T-cell (primary cell): ENCODE measurements at regions not wholly inside any gene's neighbourhood (a gene's known extent, or its start where the extent isn't known, plus 50 kb on each side); places are given as distances from the start of the nearest gene placed in this dataset.
"Not testable (repeated sequence)": the region's sequence is repeated elsewhere in the genome, so short reads cannot be mapped to it uniquely, and the experiment has no call there.

ENCODE experiments used
- ATAC-seq, 4 experiments: fragments of 200-7000 bp in 3 of 4; fragments of 150-1000 bp in 1 of 4; cut with Tn5 transposase; replicated peaks in 1 of 4; 1 replicate in 3 of 4; 2 replicates in 1 of 4; pipeline ENCODE4 v1.10.0; 2021; ENCODE audit warnings: moderate library complexity in 3 of 4, mild to moderate bottlenecking in 2 of 4, moderate number of reproducible peaks in 1 of 4
- CTCF ChIA-PET, 2 donors: fragments of 300-600 bp; sonication (Branson Sonifier 250); formaldehyde crosslinking; loops; one replicate each; lab custom pipeline; 2022; ENCODE audit warnings: antibody characterized with exemption in 2 of 2; lab: Charles Lee
- POLR2A ChIA-PET, 2 donors: fragments of 300-600 bp; sonication (Branson Sonifier 250); formaldehyde crosslinking; loops; one replicate each; lab custom pipeline; 2022; ENCODE audit warnings: antibody characterized with exemption in 2 of 2; lab: Charles Lee
- DNase-seq, 35 experiments: peaks; one replicate each; pipeline versions ENCODE4 v3.0.0 to v3.0.0-alpha.2; 2013 to 2023
- H3K27ac ChIP-seq: one replicate; pipeline ENCODE4 v1.5.1; 2013; ENCODE audit warnings: low read length
- H3K27me3 ChIP-seq, 2 experiments: replicated peaks in 1 of 2; 1 replicate in 1 of 2; 2 replicates in 1 of 2; pipeline versions ENCODE4 v1.6.1 to v1.7.0; 2013; ENCODE audit warnings: low read length in 1 of 2, mixed read lengths in 1 of 2; ENCODE audit not compliant: control insufficient read depth in 2 of 2, insufficient read depth in 2 of 2; ENCODE audit errors: extremely low read depth in 1 of 2
- H3K36me3 ChIP-seq, 2 donors: 1 replicate in 1 of 2; 2 replicates in 1 of 2; pipeline versions ENCODE4 v1.6.1 to v1.7.0; 2013; ENCODE audit warnings: low read length in 1 of 2; ENCODE audit not compliant: control insufficient read depth in 2 of 2, insufficient read depth in 1 of 2; ENCODE audit errors: extremely low read depth in 1 of 2
- H3K4me1 ChIP-seq, 2 experiments: 1 replicate in 1 of 2; 2 replicates in 1 of 2; pipeline versions ENCODE4 v1.6.1 to v1.7.0; 2013; ENCODE audit warnings: low read length in 2 of 2, mixed read lengths in 1 of 2; ENCODE audit not compliant: insufficient read depth in 2 of 2, control insufficient read depth in 1 of 2; ENCODE audit errors: extremely low read depth in 1 of 2
- H3K4me3 ChIP-seq, 2 donors: 1 replicate in 1 of 2; 2 replicates in 1 of 2; pipeline versions ENCODE4 v1.5.1 to v1.7.0; 2013; ENCODE audit warnings: mild to moderate bottlenecking in 2 of 2, low read length in 1 of 2, moderate library complexity in 1 of 2; ENCODE audit not compliant: control insufficient read depth in 1 of 2; ENCODE audit errors: extremely low read depth in 1 of 2
- H3K9me3 ChIP-seq: 2 replicates; pipeline ENCODE4 v1.7.0; 2013
- H3K27ac Mint-ChIP-seq, 2 donors: one replicate each; pipeline ENCODE4 v1.8.0; 2020 to 2021; ENCODE audit warnings: mild to moderate bottlenecking in 2 of 2, mixed read lengths in 2 of 2
- H3K27me3 Mint-ChIP-seq, 2 donors: one replicate each; pipeline ENCODE4 v1.8.0; 2021 to 2022; ENCODE audit warnings: mixed read lengths in 2 of 2
- H3K36me3 Mint-ChIP-seq: one replicate; pipeline ENCODE4 v1.8.0; 2021; ENCODE audit warnings: mixed read lengths
- H3K4me1 Mint-ChIP-seq, 3 donors: one replicate each; pipeline ENCODE4 v1.8.0; 2020 to 2022; ENCODE audit warnings: mixed read lengths in 3 of 3, mild to moderate bottlenecking in 1 of 3
- H3K4me3 Mint-ChIP-seq, 3 donors: one replicate each; pipeline ENCODE4 v1.8.0; 2020 to 2022; ENCODE audit warnings: mild to moderate bottlenecking in 3 of 3, mixed read lengths in 3 of 3, moderate library complexity in 3 of 3
- H3K9me3 Mint-ChIP-seq, 3 donors: one replicate each; pipeline ENCODE4 v1.8.0; 2020 to 2022; ENCODE audit warnings: mixed read lengths in 3 of 3
- WGBS: methylation state at CpG from one replicate; pipeline ENCODE4 v1.1.5; 2013; ENCODE audit warnings: missing lambda C conversion rate; ENCODE audit not compliant: insufficient coverage; 5-methylcytosine and 5-hydroxymethylcytosine counted together

- peaks cover 3 to 12% of the 10 kb centered on the region in 2 donors for H3K27me3 Mint-ChIP-seq
- no peak for DNase-seq
- no peaks in the 10 kb centered on the region for H3K9me3 Mint-ChIP-seq
- Histone ChIP-seq H3K36me3 (no peaks in the 10 kb centered on the region), H3K27me3 (peaks cover 0 to 7% of the 10 kb centered on the region in 2 experiments), H3K4me1 (no peaks in the 10 kb centered on the region), H3K4me3 (no peak overlapping the region), H3K9me3 (no peaks in the 10 kb centered on the region), H3K27ac (no peak overlapping the region)
- ChIA-PET POLR2A (no interaction called here), CTCF (no interaction called here)
- H3K36me3 Mint-ChIP-seq = no peaks in the 10 kb centered on the region
- H3K27ac Mint-ChIP-seq = no peak overlapping the region
- WGBS = 95% methylated on average over 3 of the region's 3 CpGs
- H3K4me3 Mint-ChIP-seq = no peak overlapping the region
- no peak for ATAC-seq
- H3K4me1 Mint-ChIP-seq = no peaks in the 10 kb centered on the region
Observed at GRCh38 chr10:28480628-28480965, 52.3 kb upstream of the WAC start.

GRCh38 chr10:28481346-28481745, 51.6 kb upstream of the WAC start:
- H3K4me1 ChIP-seq, H3K36me3 Mint-ChIP-seq, ATAC-seq, H3K4me3 ChIP-seq, H3K27ac Mint-ChIP-seq, DNase-seq, H3K27ac ChIP-seq, H3K9me3 ChIP-seq, H3K4me3 Mint-ChIP-seq, H3K4me1 Mint-ChIP-seq, H3K36me3 ChIP-seq, POLR2A ChIA-PET, H3K9me3 Mint-ChIP-seq: not testable (repeated sequence)
- peaks cover 0 to 11% of the 10 kb centered on the region in 2 experiments for H3K27me3 ChIP-seq
- CTCF ChIA-PET = interaction anchor here in 1 of 2 donors (0.5 to 0.6 kb wide), 2 partner anchors 207 to 306 kb away, joined by 3 to 9 read pairs; no protein-coding TSS in a partner anchor
- peaks cover 3 to 11% of the 10 kb centered on the region in 2 donors for H3K27me3 Mint-ChIP-seq
- WGBS = 40% methylated on average over 1 of the region's 5 CpGs

- no peaks in the 10 kb centered on the region for H3K36me3 ChIP-seq
- no peak overlapping the region for H3K27ac Mint-ChIP-seq
- H3K4me1 ChIP-seq = no peaks in the 10 kb centered on the region
- no peaks in the 10 kb centered on the region for H3K9me3 Mint-ChIP-seq
- ChIA-PET CTCF (no interaction called here), POLR2A (no interaction called here)
- peaks cover 3 to 11% of the 10 kb centered on the region in 2 donors for H3K27me3 Mint-ChIP-seq
- no peak overlapping the region for H3K27ac ChIP-seq
- no peak overlapping the region for H3K4me3 Mint-ChIP-seq
- peaks cover 2 to 4% (median 3%) of the 10 kb centered on the region in 3 donors for H3K4me1 Mint-ChIP-seq
- no peak for DNase-seq
- peaks cover 0 to 12% of the 10 kb centered on the region in 2 experiments for H3K27me3 ChIP-seq
- no peak for ATAC-seq
- no peak overlapping the region for H3K4me3 ChIP-seq
- H3K9me3 ChIP-seq = no peaks in the 10 kb centered on the region
- no peaks in the 10 kb centered on the region for H3K36me3 Mint-ChIP-seq
- no CpG with 5 or more reads among the region's 1 CpG for WGBS
Observed at GRCh38 chr10:28481968-28482367, 51.0 kb upstream of the WAC start.
